Fibroblast of peridontal ligament (primary cell): ENCODE measurements at regions not wholly inside any gene's neighbourhood (a gene's known extent, or its start where the extent isn't known, plus 50 kb on each side); places are given as distances from the start of the nearest gene placed in this dataset.
"Not testable (repeated sequence)": the region's sequence is repeated elsewhere in the genome, so short reads cannot be mapped to it uniquely, and the experiment has no call there.

ENCODE experiments used
- DNase-seq: peaks from one replicate; pipeline ENCODE4 v3.0.0-alpha.2; 2010; ENCODE audit errors: extremely low read depth

DNA sequence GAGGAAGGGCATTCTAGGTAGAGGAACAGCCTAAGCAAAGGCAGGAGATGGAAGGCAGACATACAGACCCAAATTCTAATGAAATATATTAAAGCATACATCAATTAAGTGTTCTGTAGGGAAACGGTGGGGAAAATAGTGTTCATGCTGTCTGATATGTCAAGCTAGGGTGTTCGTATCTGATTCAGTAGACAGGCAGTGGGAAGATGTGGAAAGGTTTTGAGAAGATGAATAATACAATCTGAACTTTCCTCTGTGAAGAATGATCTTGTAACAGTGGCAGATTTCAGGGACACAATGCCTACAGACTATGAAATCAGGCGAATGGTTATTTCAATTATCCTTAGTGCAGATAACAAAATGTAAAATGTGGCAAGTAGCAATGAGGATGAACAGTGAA is 594.2 kb downstream of the KCTD12 start:
- no peak for DNase-seq

DNA sequence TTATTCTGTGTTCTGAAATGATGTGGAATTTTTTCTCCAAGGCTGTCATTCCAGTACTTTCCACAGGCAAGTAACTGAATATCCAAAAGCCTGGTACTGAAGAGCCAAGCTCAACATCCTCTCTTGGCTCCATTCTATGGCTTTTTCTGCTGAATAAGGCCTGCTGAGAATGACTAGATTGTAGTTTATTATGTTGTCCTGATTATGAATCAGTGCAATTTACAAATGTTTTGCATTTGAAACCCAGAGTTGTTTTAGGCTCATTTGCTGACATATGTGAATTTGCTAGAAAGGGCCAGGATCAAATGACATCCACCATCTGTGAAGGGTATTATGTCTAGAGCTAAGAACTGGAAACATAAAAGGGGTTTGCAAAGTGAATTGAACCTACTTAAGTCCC is 596.6 kb downstream of the KCTD12 start:
- peak; percentile 86 for DNase-seq

DNA sequence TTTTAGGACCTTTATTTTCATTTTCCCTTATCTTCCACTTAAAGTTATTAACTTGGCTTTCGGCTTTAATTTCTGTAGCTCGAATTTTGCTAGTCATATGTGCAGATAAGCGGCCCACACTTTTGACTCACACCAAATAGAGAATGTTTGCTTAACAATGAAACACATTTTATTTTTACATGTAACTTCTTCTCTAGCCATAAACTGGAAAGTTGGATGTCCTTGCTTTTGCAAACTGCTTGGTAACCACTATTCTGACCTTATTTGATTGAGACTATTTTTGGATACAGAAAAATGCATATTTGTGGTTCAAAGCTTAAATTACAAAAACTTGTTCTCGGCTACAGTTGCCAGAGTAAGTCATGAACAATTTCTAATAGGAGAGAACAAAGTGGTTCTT is 600.0 kb downstream of the KCTD12 start:
- DNase-seq: peak; percentile 87

DNA sequence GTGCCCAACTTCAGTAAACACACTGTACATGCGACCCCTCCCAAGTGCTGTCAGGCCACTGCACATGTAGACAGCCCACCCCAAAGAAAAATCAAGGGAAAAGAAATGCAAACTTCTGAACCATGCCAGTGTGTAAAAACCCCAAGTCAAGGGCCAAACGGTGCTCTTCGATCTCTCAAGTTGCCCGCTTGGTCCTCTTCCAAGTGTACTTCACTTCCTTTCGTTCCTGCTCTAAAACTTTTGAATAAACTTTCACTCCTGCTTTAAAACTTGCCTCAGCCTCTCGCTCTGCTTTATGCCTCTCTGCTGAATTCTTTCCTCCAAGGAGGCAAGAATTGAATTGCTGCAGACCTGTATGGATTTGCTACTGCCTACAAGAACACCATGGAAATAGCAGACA is 600.7 kb downstream of the KCTD12 start:
- DNase-seq: no peak

DNA sequence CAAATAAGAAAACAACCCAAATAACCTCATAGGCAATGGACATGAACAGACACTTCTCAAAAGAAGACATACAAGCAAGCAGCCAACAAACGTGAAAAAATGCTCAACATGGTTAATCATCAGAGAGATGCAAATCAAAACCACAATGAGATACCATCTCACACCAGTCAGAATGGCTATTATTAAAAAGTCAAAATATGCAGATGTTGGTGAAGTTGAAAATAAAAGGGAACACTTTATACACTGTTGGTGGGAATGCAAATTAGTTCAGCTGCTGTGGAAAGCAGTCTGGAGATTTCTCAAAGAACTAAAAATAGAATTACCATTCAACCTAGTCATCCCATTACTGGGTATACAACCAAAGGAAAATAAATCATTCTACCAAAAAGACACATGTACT is 606.4 kb downstream of the KCTD12 start:
- not testable (repeated sequence) for DNase-seq

DNA sequence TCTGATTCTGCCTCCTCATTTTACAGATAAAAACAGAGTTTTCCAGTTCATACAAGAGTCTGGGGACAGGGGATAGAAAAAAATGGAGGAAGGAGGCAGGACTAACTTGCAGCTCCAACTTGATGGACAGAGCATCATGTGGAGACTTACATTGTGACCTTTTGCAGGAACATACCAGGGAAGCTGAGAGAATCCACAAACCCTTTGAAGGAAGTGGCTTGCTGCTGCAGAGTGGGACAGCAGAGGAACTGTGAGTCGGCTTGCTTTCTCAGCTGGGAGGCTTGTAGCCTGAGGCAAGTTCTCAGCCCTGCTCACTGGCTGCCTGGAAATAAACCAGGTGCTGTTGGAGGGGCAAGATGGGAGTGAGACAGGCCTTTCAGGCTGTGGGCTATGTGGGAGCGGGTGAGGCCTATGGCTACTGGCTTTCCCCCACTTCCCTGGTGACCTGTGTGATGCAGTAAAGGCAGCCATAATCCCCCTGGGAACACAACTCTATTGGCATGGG is 614.4 kb downstream of the KCTD12 start:
- no peak for DNase-seq

DNA sequence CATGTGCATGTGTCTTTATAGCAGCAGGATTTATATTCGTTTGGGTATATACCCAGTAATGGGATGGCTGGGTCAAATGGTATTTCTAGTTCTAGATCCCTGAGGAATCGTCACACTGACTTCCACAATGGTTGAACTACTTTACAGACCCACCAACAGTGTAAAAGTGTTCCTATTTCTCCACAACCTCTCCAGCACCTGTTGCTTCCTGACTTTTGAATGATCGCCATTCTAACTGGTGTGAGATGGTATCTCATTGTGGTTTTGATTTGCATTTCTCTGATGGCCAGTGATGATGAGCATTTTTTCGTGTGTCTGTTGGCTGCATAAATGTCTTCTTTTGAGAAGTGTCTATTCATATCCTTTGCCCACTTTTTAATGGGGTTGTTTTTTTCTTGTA is 617.9 kb downstream of the KCTD12 start:
- DNase-seq: not testable (repeated sequence)

DNA sequence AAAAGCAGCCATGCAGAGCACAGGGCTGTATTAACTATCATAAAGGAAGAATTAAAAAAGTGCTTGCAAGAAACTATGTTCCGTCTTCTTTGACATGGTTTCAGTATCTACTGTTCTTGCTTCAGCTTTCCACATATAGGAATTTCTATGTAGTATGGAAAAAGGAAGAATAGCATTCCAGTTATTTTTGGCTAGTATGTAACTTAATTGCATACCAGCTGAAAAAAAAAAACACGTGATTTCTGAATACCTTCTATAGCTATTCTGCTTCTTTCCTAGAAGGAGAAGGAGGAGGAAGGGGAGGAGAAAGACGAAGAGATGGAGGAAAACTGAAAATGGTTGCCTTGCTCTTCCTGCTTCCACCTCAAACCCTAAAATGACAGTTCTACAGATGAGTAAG is 619.0 kb downstream of the KCTD12 start:
- DNase-seq: no peak

DNA sequence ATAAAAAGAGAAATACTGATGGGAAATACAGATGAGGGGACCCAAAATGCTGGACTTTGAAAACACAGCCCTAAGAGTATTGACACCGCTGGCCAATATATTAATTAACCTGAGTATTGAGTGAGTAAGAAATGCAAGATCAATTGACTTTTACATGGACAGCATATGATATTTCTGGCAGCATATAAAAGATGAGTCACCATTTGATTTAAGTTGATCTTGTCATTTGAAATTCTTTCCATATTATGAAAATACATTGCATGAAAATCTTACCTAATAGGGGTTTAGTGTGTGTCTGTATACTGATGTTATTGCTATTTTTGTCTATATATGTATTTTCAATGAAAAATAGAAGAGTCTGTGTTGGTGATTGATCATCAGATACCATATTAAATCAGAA is 619.6 kb downstream of the KCTD12 start:
- DNase-seq: peak; percentile 47

DNA sequence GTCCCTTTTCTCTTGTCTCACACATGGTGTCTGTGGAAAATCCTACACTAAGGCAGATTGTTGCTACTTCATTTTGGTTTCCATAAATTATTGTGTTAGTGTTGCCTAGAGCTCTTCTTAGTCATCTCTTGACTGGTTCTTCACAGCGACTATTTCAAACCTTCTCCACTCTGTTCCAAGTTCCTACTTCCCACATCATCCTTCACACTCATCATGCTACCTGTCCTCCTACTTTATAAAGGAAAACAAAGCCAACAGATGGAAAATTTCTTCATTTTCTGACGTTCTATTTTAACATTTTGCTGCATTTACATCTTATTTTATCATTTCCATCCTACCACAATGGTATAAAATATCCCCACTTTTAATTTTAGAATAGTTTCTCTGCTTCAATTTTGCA is 614.1 kb downstream of the LMO7 start:
- no peak for DNase-seq

DNA sequence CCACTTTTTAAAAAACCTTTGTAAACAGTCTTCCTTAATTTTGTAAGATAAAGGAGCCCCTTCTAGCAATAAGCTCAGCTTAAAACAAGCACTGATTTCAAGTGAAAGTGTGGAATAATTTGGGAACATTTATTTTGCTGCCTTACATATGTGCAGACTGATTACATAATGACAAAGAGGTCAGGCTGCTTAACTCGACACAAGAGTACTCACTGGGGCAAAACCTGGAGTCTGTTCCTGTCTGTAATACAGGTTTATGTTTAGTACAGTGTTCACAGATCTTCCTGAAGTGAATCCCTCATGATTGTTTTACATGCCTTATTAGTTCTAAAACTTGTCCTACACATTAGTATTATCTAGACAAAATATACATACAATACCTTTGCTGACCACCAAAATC is 609.8 kb downstream of the LMO7 start:
- DNase-seq: no peak

DNA sequence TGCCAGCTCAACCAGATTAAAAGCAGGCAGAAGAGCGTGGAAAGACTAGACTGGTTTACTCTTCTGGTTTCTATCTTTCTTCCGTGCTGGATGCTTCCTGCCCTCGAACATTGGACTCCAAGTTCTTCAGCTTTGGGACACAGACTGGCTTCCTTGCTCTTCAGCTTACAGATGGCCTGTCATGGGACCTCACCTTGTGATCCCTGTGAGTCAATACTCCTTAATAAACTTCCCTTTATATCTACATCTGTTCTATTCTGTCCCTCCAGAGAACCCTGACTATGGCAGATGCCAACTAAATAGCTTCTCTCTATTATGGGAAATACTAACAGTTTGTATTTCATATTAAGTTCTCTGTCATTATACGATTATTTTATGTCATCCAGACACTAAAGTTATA is 609.1 kb downstream of the LMO7 start:
- no peak for DNase-seq

DNA sequence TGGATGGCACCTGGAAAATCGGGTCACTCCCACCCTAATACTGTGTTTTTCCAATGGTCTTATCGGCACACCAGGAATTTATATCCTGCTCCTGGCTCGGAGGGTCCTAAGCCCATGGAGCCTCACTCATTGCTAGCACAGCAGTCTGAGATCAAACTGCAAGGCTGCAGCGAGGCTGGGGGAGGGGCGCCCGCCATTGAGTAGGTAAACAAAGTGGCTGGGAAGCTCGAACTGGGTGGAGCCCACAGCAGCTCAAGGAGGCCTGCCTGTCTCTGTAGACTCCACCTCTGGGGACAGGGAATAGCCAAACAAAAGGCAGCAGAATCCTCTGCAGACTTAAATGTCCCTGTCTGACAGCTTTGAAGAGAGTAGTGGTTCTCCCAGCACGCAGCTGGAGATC is 607.0 kb downstream of the LMO7 start:
- DNase-seq: not testable (repeated sequence)

DNA sequence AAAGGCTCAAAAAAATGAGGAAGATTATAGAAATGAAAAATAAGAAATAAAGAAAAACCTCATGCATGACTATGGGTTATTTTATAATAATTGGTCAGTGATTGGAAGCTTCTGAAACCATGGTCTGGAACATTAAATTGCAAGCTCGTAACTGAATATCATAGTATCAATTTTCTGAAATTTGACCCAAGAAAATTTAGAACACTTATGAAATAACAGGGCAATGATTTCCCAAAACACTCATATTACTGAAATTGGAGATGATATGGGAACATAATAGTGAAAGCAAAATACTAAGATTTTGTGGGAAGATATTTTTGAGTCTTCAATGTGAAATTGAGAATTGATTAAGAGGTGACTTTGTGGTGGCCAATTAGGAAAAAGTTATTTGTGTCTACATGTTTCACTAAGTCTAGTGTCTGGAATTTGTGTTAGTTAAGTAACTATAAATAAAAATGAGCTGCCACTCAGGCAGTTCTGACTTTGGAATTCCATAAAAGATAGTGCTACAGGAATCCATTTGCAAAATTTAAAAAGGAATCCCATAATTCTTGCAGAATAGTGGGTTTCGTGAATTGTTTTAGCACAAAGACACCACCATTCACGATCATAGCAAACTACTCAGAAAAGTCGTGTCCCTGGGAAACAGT is 603.0 kb downstream of the LMO7 start:
- DNase-seq: peak; percentile 65

DNA sequence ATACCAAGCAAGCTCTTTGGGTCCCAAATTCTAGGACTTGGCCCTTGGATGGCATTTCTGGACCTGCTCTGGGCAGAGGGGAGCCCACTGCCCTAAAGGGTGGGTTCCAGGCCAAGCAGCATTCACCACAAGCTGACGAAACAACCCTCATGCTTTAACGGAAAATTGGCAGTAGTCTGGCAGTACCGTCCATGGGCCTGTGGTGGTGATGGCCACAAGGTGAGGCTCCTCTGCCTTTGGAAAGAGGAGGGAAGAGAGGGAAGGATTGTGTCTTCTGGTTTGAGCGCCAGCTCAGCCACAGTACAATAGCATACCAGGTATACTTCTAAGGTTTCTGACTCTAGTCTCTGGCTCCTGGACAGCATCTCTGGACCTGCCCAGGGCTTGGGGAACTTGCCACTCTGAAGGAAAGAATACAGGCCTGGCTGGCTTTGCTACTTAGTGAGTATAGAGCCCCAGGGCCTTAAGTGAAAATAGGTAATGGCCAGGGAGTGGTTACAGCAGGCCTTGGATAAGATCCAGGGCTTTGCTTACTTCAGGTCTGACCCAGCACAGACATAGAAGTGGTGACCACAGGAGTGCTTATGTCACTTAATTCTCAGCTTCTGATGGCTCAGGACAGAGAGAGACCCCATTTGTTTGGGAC is 595.5 kb downstream of the LMO7 start:
- DNase-seq: no peak

DNA sequence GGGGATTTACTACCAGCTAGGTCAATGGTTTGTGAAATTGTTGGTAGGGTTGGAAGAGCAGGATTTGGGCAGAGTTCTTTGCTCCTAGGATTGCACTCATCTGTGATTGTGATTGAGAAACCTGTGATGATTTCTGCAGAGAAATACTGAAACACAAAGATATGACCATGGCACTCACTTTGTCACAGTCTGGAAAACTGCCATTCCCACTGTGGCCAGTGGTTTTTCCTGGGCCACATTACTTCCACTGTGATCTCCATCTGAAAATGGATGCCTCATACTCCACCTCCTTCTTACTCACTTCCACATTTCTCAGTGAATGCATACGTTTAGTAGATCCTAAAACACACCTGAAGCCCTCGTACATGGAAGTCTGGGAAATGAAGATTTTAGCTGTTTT is 593.2 kb downstream of the LMO7 start:
- DNase-seq: no peak

DNA sequence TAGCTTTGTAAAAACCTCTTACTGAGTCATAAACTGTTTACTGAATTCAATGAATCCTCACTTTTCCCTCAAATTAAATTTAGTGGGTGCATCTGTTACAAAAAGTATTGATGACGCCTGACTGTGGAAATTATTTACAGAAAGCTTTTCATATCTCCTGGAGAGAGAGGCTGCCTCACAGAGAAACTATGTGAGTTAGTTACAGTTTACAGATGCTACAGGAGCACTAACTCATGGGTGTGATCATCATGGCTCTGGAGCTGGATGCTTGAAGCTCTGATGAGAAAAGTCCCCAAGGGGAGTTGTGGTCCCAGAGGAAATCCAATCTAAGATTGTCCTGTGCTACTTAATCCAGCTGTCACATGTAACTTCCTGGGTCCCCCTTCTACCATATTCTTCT is 590.8 kb downstream of the LMO7 start:
- peak; percentile 85 for DNase-seq

DNA sequence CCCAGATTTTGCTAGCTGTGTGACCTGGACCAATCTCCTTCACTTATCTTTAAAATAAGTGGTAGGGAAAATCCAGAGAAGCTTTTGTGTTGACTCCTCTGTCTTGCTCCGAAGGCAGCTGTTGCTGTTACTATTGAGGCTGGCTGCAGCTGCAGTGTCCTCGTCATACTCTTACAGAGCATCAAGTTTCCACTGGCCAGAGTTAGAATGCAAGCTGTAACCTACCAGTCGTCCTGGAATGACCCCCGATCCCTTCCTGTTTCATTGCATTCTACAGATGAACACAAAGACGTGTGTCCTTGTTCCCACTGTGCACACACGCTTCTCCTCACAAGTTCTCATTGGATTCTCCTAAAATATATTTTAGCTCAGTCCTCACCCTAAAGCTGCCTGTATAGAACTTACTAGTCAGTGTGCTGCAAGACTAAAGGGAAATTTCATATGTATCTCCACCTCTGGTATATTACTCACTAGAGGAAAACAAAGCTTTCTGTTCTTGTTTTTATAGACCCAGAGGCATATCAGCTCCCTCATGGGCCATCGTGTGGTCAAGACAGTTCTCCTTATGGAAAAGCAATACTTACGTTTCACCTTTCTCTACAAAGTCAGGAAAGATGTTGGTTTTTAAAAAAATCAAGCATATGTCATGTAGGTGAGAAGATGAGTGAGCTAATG is 589.8 kb downstream of the LMO7 start:
- DNase-seq: peak; percentile 84

DNA sequence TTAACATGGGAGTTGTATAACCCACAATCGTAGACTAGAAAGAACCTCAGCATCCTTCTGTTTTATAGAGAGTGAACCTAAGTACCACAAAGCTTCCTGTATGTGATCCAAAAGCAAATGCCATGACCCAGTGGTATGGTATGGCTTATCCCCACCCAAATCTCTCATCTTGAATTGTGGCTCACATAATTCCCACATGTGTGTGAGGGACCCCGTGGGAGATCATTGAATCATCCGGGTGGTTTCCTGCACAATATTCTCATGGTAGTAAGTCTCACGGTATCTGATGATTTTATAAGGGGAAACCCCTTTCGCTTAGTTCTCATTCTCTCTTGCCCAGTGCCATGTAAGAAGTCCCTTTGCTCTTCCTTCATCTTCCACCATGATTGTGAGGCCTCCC is 587.9 kb downstream of the LMO7 start:
- DNase-seq: peak; percentile 36

DNA sequence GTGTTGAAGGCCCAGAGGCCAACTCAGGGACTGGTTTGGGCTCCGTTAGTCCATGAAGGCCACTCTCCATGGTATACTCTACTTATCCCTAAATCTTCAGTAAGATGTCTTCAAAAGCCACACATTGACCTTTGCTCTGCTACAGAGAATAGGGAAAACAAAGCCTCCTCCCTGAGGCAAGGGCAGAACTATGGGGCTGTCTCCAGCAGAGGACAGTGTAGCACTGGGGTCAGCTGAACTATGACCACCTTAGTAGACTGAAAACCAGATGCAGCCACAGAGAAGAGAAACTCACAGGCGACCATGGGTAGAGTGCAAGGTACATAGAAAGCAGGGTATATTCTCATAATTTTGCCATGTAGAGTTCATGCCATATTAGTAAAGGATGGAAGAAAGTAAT is 587.4 kb downstream of the LMO7 start:
- no peak for DNase-seq

DNA sequence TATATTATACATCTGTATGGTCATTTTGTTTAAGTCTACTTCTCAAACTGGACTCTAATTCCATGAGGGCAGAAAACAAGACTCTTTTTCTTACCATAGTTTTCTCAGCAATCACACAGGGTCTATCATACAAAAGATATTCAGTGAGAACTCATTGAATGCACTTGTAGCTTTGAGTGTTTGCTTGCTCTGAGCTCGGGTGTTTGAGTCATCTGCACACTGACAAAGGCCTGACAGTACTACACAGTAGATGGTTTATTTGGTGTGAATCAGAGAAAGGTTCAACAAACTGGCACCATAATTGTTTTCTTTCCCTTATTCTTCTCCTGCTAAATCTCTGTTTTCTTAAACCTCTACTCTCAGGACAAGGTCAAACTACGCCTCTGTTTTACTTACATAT is 586.4 kb downstream of the LMO7 start:
- DNase-seq: peak; percentile 19

DNA sequence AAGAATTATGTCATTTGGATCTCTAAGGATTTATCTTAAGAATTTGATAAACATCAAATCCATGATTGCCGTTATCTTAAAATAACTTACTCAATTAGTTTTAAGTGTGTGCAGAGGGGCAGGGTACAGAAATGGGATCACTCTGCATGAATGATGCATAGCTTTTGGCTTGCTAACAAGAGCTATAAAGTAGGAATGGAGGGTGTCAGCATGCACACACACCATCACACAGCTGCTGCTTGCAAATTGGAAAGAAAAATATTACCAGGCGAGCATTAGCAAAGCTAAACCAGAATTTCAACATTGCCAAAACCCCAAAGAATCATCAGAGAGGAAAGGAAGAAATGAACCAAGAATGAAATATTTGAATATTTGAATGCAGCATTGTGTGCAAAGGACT is 580.6 kb downstream of the LMO7 start:
- peak; percentile 80 for DNase-seq

DNA sequence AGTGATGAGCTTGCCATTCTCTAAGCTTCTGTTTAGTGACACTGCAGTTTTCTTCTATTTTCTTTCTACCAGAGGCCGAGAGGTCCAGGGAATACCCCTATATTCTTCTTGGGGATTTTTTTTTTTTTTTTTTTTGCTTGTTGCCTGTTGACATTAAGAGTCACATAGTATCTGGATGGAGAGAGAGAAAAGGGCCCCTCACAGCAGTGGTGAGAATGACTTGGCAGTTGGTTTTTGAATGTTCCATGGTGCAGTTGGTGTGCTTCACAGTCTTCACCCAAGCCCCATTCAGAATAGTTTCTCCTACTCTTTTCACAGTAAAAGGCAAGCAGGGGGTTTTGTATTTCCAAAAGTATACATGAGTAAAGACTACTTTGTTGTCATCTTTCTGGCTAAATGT is 577.9 kb downstream of the LMO7 start:
- DNase-seq: no peak
